WTC11 (cell line): ENCODE measurements at regions not wholly inside any gene's neighbourhood (a gene's known extent, or its start where the extent isn't known, plus 50 kb on each side); places are given as distances from the start of the nearest gene placed in this dataset.

Source experiments
- ATAC-seq: fragments of 200-7000 bp; cut with Tn5 transposase; 2 replicates; pipeline ENCODE4 v1.10.0; 2021; ENCODE audit warnings: mild to moderate bottlenecking, moderate library complexity
- CTCF ChIA-PET: fragments of 300-600 bp; sonication (Branson Sonifier 250); formaldehyde crosslinking; loops from one replicate; lab custom pipeline; 2021; ENCODE audit warnings: antibody characterized with exemption; lab: Charles Lee
- POLR2A ChIA-PET: fragments of 350-600 bp; sonication (Branson Sonifier 250); formaldehyde crosslinking; loops from one replicate; lab custom pipeline; 2021; ENCODE audit warnings: antibody characterized with exemption; lab: Charles Lee
- DNase-seq: peaks from one replicate; pipeline ENCODE4 v3.0.0; 2021; ENCODE audit warnings: low spot score
- H3K27ac Mint-ChIP-seq: 2 replicates; pipeline ENCODE4 v1.8.0; 2021; ENCODE audit warnings: mixed read lengths
- H3K27me3 Mint-ChIP-seq: 2 replicates; pipeline ENCODE4 v1.8.0; 2021; ENCODE audit warnings: low read depth, mild to moderate bottlenecking, moderate library complexity, mixed read lengths
- H3K36me3 Mint-ChIP-seq: 2 replicates; pipeline ENCODE4 v1.8.0; 2021; ENCODE audit warnings: mixed read lengths
- H3K4me1 Mint-ChIP-seq: 2 replicates; pipeline ENCODE4 v1.8.0; 2022; ENCODE audit warnings: mixed read lengths
- H3K4me3 Mint-ChIP-seq: 2 replicates; pipeline ENCODE4 v1.8.0; 2021; ENCODE audit warnings: mild to moderate bottlenecking, moderate library complexity, mixed read lengths
- H3K9me3 Mint-ChIP-seq: 2 replicates; pipeline ENCODE4 v1.8.0; 2021; ENCODE audit warnings: mixed read lengths
- AR ChIP-seq: fragments of 250-450 bp; sonication (Bioruptor Pico); IDR thresholded peaks from 2 replicates; pipeline ENCODE4 v1.9.0; 2021; ENCODE audit warnings: mild to moderate bottlenecking
- ARID4B ChIP-seq: sonication (generic); formaldehyde crosslinking; IDR thresholded peaks from 2 replicates; pipeline ENCODE4 v1.8.0; 2023; ENCODE audit warnings: missing genetic modification reagents, mild to moderate bottlenecking, borderline replicate concordance
- ESRRA ChIP-seq: sonication (generic); formaldehyde crosslinking; IDR thresholded peaks from 2 replicates; pipeline ENCODE4 v1.8.1; 2022; ENCODE audit warnings: mild to moderate bottlenecking, missing genetic modification reagents, borderline replicate concordance
- ETV6 ChIP-seq: sonication (generic); formaldehyde crosslinking; IDR thresholded peaks from 2 replicates; pipeline ENCODE4 v1.8.1; 2022; ENCODE audit warnings: mild to moderate bottlenecking, missing genetic modification reagents
- FOXJ3 ChIP-seq: sonication (generic); formaldehyde crosslinking; IDR thresholded peaks from 2 replicates; pipeline ENCODE4 v1.9.0; 2021; ENCODE audit warnings: missing genetic modification reagents, mild to moderate bottlenecking, borderline replicate concordance
- FOXK1 ChIP-seq: sonication (generic); formaldehyde crosslinking; IDR thresholded peaks from 2 replicates; pipeline ENCODE4 v1.8.0; 2022; ENCODE audit warnings: mild to moderate bottlenecking, moderate library complexity, missing genetic modification reagents
- FOXP1 ChIP-seq: sonication (generic); formaldehyde crosslinking; IDR thresholded peaks from 2 replicates; pipeline ENCODE4 v1.8.0; 2022; ENCODE audit warnings: missing genetic modification reagents, mild to moderate bottlenecking, moderate library complexity, borderline replicate concordance
- GABPB1 ChIP-seq: sonication (generic); formaldehyde crosslinking; IDR thresholded peaks from 2 replicates; pipeline ENCODE4 v1.8.1; 2023; ENCODE audit warnings: mild to moderate bottlenecking, missing genetic modification reagents
- GTF2I ChIP-seq: fragments of 250-450 bp; sonication (Bioruptor Pico); conservative IDR thresholded peaks from 2 replicates; pipeline ENCODE4 v1.4.0; 2021; ENCODE audit warnings: mild to moderate bottlenecking
- HMGA2 ChIP-seq: fragments of 250-450 bp; sonication (Bioruptor Pico); IDR thresholded peaks from 2 replicates; pipeline ENCODE4 v1.4.0; 2021; ENCODE audit warnings: mild to moderate bottlenecking, moderate library complexity
- IRF2 ChIP-seq: sonication (generic); formaldehyde crosslinking; IDR thresholded peaks from 2 replicates; pipeline ENCODE4 v1.8.0; 2022; ENCODE audit warnings: low read depth, missing genetic modification reagents, borderline replicate concordance
- JAZF1 ChIP-seq: fragments of 250-450 bp; sonication (Bioruptor Pico); IDR thresholded peaks from 2 replicates; pipeline ENCODE4 v1.9.0; 2021; ENCODE audit warnings: moderate library complexity, mild to moderate bottlenecking, inconsistent platforms
- JUN ChIP-seq: sonication (generic); formaldehyde crosslinking; IDR thresholded peaks from 2 replicates; pipeline ENCODE4 v1.8.0; 2023; ENCODE audit warnings: mild to moderate bottlenecking, missing genetic modification reagents
- SMAD3 ChIP-seq: sonication (generic); formaldehyde crosslinking; IDR thresholded peaks from 2 replicates; pipeline ENCODE4 v1.8.0; 2022; ENCODE audit warnings: missing genetic modification reagents, mild to moderate bottlenecking, borderline replicate concordance
- TEAD4 ChIP-seq: sonication (generic); formaldehyde crosslinking; IDR thresholded peaks from 2 replicates; pipeline ENCODE4 v1.8.0; 2022; ENCODE audit warnings: mild to moderate bottlenecking, missing genetic modification reagents
- ZBTB21 ChIP-seq: sonication (generic); formaldehyde crosslinking; IDR thresholded peaks from 2 replicates; pipeline ENCODE4 v1.8.1; 2023; ENCODE audit warnings: mild to moderate bottlenecking, missing genetic modification reagents, borderline replicate concordance
- ZNF138 ChIP-seq: sonication (generic); formaldehyde crosslinking; conservative IDR thresholded peaks from 2 replicates; pipeline ENCODE4 v1.8.1; 2022; ENCODE audit warnings: mild to moderate bottlenecking, moderate library complexity, missing genetic modification reagents
- TF ChIP-seq, protein P1 (sequence below): fragments of 250-450 bp; sonication (Bioruptor Pico); conservative IDR thresholded peaks from 2 replicates; pipeline ENCODE4 v1.9.0; 2021; ENCODE audit warnings: mild to moderate bottlenecking
- TF ChIP-seq, protein P2 (sequence below): sonication (generic); formaldehyde crosslinking; IDR thresholded peaks from 2 replicates; pipeline ENCODE4 v1.8.1; 2022; ENCODE audit warnings: low read depth, missing genetic modification reagents, borderline replicate concordance

DNA sequence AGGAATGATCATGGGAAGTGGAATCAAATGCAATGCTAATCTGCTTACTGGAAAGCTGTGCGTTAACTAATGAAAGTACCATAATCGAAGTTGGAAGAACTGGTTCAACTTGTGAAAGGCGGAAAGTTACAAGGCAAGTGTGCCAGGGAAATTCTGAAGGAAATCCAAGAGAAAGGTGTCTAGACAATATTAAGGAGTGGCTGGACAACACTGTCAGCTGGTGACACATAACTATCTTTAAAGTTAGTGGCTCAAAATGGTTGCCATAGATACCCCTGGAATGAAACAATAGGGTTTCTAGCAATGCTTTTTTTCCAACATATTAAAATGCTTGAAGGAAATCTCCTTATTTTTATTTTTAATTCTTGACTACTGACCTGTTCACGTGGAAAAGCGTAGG lies 90.4 kb downstream of the BMP2 start:
- Mint-ChIP-seq H3K9me3 (no peaks in the 10 kb centered on the region), H3K36me3 (no peaks in the 10 kb centered on the region), H3K4me1 (peaks cover 7% of the 10 kb centered on the region; the same call in 1 of the 2 replicates), H3K27me3 (no peaks in the 10 kb centered on the region), H3K4me3 (no peak overlapping the region), H3K27ac (no peak overlapping the region)
- no peak for ATAC-seq
- POLR2A ChIA-PET: no interaction called here
- no peak for TF ChIP-seq ZNF138 (CRISPR knock-in tag)
- no peak for TF ChIP-seq HMGA2 (CRISPR knock-in tag)
- TF ChIP-seq TEAD4: no peak
- no peak for TF ChIP-seq ARID4B (CRISPR knock-in tag)
- TF ChIP-seq FOXK1 (CRISPR knock-in tag): no peak
- TF ChIP-seq FOXJ3 (CRISPR knock-in tag): no peak
- no peak for TF ChIP-seq GABPB1 (CRISPR knock-in tag)
- TF ChIP-seq IRF2: no peak
- TF ChIP-seq, protein P1, sequence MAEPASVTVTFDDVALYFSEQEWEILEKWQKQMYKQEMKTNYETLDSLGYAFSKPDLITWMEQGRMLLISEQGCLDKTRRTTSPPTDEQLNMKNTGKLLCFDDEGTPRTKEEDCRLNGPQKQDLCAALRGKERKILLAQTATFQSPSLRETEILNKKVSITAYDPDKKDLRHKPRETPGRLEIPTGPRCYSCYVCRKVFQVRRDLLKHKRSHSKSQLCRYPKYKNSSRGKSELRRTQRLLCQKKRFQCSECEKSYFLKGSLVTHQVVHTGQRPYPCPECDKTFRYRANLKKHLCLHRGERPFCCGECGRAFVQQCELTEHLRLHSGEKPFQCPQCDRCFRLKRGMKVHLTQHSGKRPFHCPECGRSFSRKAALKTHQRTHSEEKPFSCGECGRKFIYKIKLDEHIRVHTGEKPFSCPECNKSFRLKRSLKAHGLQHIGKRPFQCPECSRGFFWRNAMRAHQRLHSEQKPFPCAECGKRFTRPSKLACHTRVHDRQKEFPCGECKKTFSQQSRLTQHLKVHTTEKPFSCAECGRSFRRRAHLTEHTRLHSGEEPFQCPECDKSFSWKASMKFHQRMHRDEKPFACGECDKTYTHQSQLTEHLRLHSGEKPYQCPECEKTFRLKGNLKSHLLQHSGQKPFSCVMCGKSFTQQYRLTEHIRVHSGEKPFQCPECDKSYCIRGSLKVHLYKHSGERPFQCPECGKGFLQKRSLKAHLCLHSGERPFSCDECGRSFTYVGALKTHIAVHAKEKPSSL (CRISPR knock-in tag): no peak
- TF ChIP-seq SMAD3: no peak
- CTCF ChIA-PET: no interaction called here
- DNase-seq: no peak

DNA sequence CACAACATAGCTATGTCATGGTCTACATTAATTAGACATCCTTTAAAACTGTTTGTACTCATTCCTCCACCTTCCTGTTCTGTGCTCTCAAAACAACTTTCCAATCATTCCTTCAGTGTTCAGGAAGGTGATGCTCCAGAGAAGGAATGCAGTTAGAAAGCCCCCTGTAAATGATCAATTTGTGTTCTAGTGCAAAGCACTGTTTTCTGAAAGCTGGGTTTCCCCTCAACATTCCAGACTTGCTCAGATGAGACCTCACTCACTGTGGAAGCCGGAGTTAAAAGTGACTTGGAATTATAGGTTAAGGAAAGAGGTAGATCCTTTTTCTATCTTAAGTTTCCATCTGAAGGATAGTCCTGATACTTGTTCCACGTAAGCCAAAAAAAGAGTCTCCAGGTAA lies 95.9 kb downstream of the BMP2 start:
- DNase-seq: no peak
- peaks cover 7% of the 10 kb centered on the region; the same call in 1 of the 2 replicates for H3K4me1 Mint-ChIP-seq
- ATAC-seq: no peak
- H3K27me3 Mint-ChIP-seq: no peaks in the 10 kb centered on the region
- ChIA-PET POLR2A (no interaction called here), CTCF (interaction anchor here (1.1 kb wide), 1 partner anchor 51 kb away, joined by 3 read pairs; no protein-coding TSS in a partner anchor)
- H3K9me3 Mint-ChIP-seq: no peaks in the 10 kb centered on the region
- TF ChIP-seq AR: no peak
- TF ChIP-seq, protein P2, sequence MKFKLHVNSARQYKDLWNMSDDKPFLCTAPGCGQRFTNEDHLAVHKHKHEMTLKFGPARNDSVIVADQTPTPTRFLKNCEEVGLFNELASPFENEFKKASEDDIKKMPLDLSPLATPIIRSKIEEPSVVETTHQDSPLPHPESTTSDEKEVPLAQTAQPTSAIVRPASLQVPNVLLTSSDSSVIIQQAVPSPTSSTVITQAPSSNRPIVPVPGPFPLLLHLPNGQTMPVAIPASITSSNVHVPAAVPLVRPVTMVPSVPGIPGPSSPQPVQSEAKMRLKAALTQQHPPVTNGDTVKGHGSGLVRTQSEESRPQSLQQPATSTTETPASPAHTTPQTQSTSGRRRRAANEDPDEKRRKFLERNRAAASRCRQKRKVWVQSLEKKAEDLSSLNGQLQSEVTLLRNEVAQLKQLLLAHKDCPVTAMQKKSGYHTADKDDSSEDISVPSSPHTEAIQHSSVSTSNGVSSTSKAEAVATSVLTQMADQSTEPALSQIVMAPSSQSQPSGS (CRISPR knock-in tag): no peak
- TF ChIP-seq FOXP1: no peak
- TF ChIP-seq GTF2I (CRISPR knock-in tag): no peak
- no peak for TF ChIP-seq ETV6
- no peak for TF ChIP-seq ZBTB21
- TF ChIP-seq ESRRA (CRISPR knock-in tag): no peak
- no peak for TF ChIP-seq ZNF138 (CRISPR knock-in tag)
- no peak for TF ChIP-seq JAZF1 (CRISPR knock-in tag)
- no peak for TF ChIP-seq JUN (CRISPR knock-in tag)
- no peak overlapping the region for H3K4me3 Mint-ChIP-seq
- no peak overlapping the region; the same call in 1 of the 2 replicates for H3K27ac Mint-ChIP-seq
- no peaks in the 10 kb centered on the region for H3K36me3 Mint-ChIP-seq
